HCT116 (cell line): ENCODE measurements at regions not wholly inside any gene's neighbourhood (a gene's known extent, or its start where the extent isn't known, plus 50 kb on each side); places are given as distances from the start of the nearest gene placed in this dataset.

Source experiments
- ATAC-seq: fragments of 200-7000 bp; cut with Tn5 transposase; 2 replicates; pipeline ENCODE4 v1.9.1; 2020; ENCODE audit warnings: mild to moderate bottlenecking, moderate library complexity
- BruUV-seq: library from RNA; stranded (reverse); fragments of 400-500 nt; replicated peaks from 2 replicates; lab custom pipeline; 2021; lab: Mats Ljungman, UMichigan
- CTCF ChIA-PET: fragments of 300-600 bp; sonication (Branson Sonifier 250); formaldehyde crosslinking; loops from one replicate; lab custom pipeline; 2021; ENCODE audit warnings: antibody characterized with exemption; lab: Charles Lee
- POLR2A ChIA-PET: fragments of 300-600, 350-600 bp; sonication (Branson Sonifier 250); formaldehyde crosslinking; loops from one replicate; lab custom pipeline; 2021; ENCODE audit warnings: antibody characterized with exemption; lab: Charles Lee
- RAD21 ChIA-PET, 2 experiments: fragments of 300-600 bp; sonication (Branson Sonifier 250); formaldehyde crosslinking; loops; one replicate each; lab custom pipeline; 2023; ENCODE audit warnings: low total read pairs in 2 of 2; ENCODE audit not compliant: uncharacterized antibody in 2 of 2, unreplicated experiment in 2 of 2, low non-redundant PET in 1 of 2; lab: Charles Lee
- DNase-seq: peaks from one replicate; pipeline ENCODE4 v3.0.0-alpha.2; 2010; ENCODE audit warnings: low read depth, low spot score
- H2AFZ ChIP-seq: fragments of 200-600 bp; shearing (Covaris generic), sonication (generic); 2 replicates; pipeline ENCODE4 v1.6.1; 2017; ENCODE audit warnings: low read depth, mixed run types, mixed read lengths, antibody characterized with exemption, low read length; ENCODE audit not compliant: poor library complexity, severe bottlenecking
- H3K27ac ChIP-seq: 2 replicates; pipeline ENCODE4 v1.5.1; 2012; ENCODE audit warnings: low read depth, low read length
- H3K27me3 ChIP-seq: fragments of 200-600 bp; sonication (generic); 2 replicates; pipeline ENCODE4 v1.6.1; 2016; ENCODE audit warnings: mixed run types, low read length, mixed read lengths; ENCODE audit not compliant: insufficient read depth
- H3K36me3 ChIP-seq, 2 experiments: fragments of 200-500 bp in 1 of 2; fragments of 200-600 bp in 1 of 2; sonication (Bioruptor generic) in 1 of 2; sonication (generic) in 1 of 2; 2 replicates each; pipeline versions ENCODE4 v1.5.1 to v1.6.1; 2014 to 2016; ENCODE audit warnings: low read length in 2 of 2, inconsistent platforms in 1 of 2, mixed read lengths in 1 of 2, mixed run types in 1 of 2; ENCODE audit not compliant: insufficient read depth in 2 of 2, control insufficient read depth in 1 of 2
- H3K4me1 ChIP-seq, 2 experiments: fragments of 200-600 bp in 1 of 2; sonication (generic) in 1 of 2; 2 replicates each; pipeline versions ENCODE4 v1.5.1 to v1.6.1; 2012 to 2017; ENCODE audit warnings: low read length in 2 of 2, inconsistent platforms in 1 of 2, mild to moderate bottlenecking in 1 of 2, mixed read lengths in 1 of 2, mixed run types in 1 of 2, moderate library complexity in 1 of 2; ENCODE audit not compliant: insufficient read depth in 2 of 2, control insufficient read depth in 1 of 2
- H3K4me2 ChIP-seq: fragments of 200-600 bp; sonication (generic); 2 replicates; pipeline ENCODE4 v1.6.1; 2017; ENCODE audit warnings: mixed run types, low read length, mixed read lengths
- H3K4me3 ChIP-seq, 2 experiments: fragments of 200-600 bp in 1 of 2; sonication (generic) in 1 of 2; replicated peaks in 1 of 2; 2 replicates each; pipeline ENCODE4 v1.5.1; 2011 to 2016; ENCODE audit warnings: low read length in 2 of 2, control low read depth in 1 of 2, low read depth in 1 of 2, mild to moderate bottlenecking in 1 of 2, mixed read lengths in 1 of 2, mixed run types in 1 of 2
- H3K79me2 ChIP-seq: fragments of 200-600 bp; sonication (generic); 2 replicates; pipeline ENCODE4 v1.6.1; 2017; ENCODE audit warnings: mild to moderate bottlenecking, mixed run types, low read length, moderate library complexity, mixed read lengths; ENCODE audit not compliant: insufficient read depth
- H3K9ac ChIP-seq: fragments of 200-600 bp; sonication (generic); 2 replicates; pipeline ENCODE4 v1.6.1; 2016; ENCODE audit warnings: low read length, mixed read lengths
- H3K9me2 ChIP-seq: fragments of 200-600 bp; sonication (generic), shearing (Covaris generic); 2 replicates; pipeline ENCODE4 v1.6.1; 2017; ENCODE audit warnings: mixed run types, mild to moderate bottlenecking, moderate library complexity; ENCODE audit not compliant: insufficient read depth
- H3K9me3 ChIP-seq, 2 experiments: fragments of 200-500 bp in 1 of 2; fragments of 200-600 bp in 1 of 2; sonication (Bioruptor generic) in 1 of 2; sonication (generic) in 1 of 2; 2 replicates each; pipeline ENCODE4 v1.6.1; 2014 to 2017; ENCODE audit warnings: low read length in 2 of 2, mixed read lengths in 2 of 2, inconsistent platforms in 1 of 2, low read depth in 1 of 2, mild to moderate bottlenecking in 1 of 2, mixed run types in 1 of 2, moderate library complexity in 1 of 2; ENCODE audit not compliant: control insufficient read depth in 1 of 2, insufficient read depth in 1 of 2
- H4K20me1 ChIP-seq: fragments of 200-600 bp; sonication (generic), shearing (Covaris generic); 2 replicates; pipeline ENCODE4 v1.6.1; 2017; ENCODE audit warnings: mixed run types, mild to moderate bottlenecking, moderate library complexity; ENCODE audit not compliant: insufficient read depth
- CBX3 ChIP-seq: IDR thresholded peaks from 2 replicates; pipeline ENCODE4 v1.6.1; 2012; ENCODE audit warnings: low read depth
- CTCF ChIP-seq, 3 experiments: fragments of 200-600 bp in 1 of 3; sonication (generic) in 1 of 3; IDR thresholded peaks in 2 of 3; conservative IDR thresholded peaks in 1 of 3; 2 replicates each; pipeline ENCODE4 v1.5.1; 2012 to 2017; ENCODE audit warnings: low read depth in 2 of 3, low read length in 2 of 3, antibody characterized with exemption in 1 of 3, borderline replicate concordance in 1 of 3, control low read depth in 1 of 3, mild to moderate bottlenecking in 1 of 3, mixed read lengths in 1 of 3, mixed run types in 1 of 3, moderate library complexity in 1 of 3; ENCODE audit not compliant: insufficient read depth in 1 of 3
- EZH2phosphoT487 ChIP-seq: fragments of 200-600 bp; IDR thresholded peaks from 2 replicates; pipeline ENCODE4 v1.6.1; 2018; ENCODE audit warnings: antibody characterized with exemption, borderline replicate concordance
- MAX ChIP-seq: IDR thresholded peaks from 2 replicates; pipeline ENCODE4 v1.6.1; 2012
- TCF7L2 ChIP-seq: IDR thresholded peaks from 2 replicates; pipeline ENCODE4 v1.7.0; 2011; ENCODE audit warnings: borderline replicate concordance, inconsistent platforms; ENCODE audit not compliant: insufficient read depth, insufficient read length; ENCODE audit errors: extremely low read depth
- ZBTB33 ChIP-seq: IDR thresholded peaks from 2 replicates; pipeline ENCODE4 v1.6.1; 2011; ENCODE audit warnings: mild to moderate bottlenecking, low read length, moderate library complexity; ENCODE audit not compliant: insufficient replicate concordance; ENCODE audit errors: extremely low read depth
- ZNF274 ChIP-seq: fragments of 200-500 bp; sonication (Bioruptor generic); IDR thresholded peaks from 2 replicates; pipeline ENCODE4 v1.6.1; 2014; ENCODE audit warnings: mild to moderate bottlenecking, low read depth, low read length, inconsistent platforms
- intact Hi-C: fragments of 100-400 bp; cut with micrococcal nuclease; formaldehyde crosslinking; loops from 2 replicates; pipeline ENCODE4 v1.10.0; 2022

- Histone ChIP-seq H4K20me1 (no peaks in the 10 kb centered on the region), H3K36me3 (no peaks in the 10 kb centered on the region), H3K27me3 (no peaks in the 10 kb centered on the region), H3K4me2 (no peak overlapping the region), H3K9ac (no peak overlapping the region), H3K79me2 (no peaks in the 10 kb centered on the region), H2AFZ (no peak overlapping the region), H3K27ac (no peak overlapping the region), H3K4me1 (no peaks in the 10 kb centered on the region), H3K9me2 (no peaks in the 10 kb centered on the region), H3K4me3 (no peak overlapping the region), H3K9me3 (no peaks in the 10 kb centered on the region)
- DNase-seq, result no peak
- ATAC-seq, result no peak
- intact Hi-C loops, result no loop called here
- no TSS peak for BruUV-seq
- TF ChIP-seq ZNF274, result no peak
- no peak for TF ChIP-seq CBX3
- no peak for TF ChIP-seq EZH2phosphoT487
- no peak for TF ChIP-seq MAX
- RAD21 ChIA-PET, result no interaction called here
- POLR2A ChIA-PET, result no interaction called here
- CTCF ChIA-PET, result no interaction called here
Observed at GRCh38 chr4:119738901-119739300, 110.3 kb upstream of the PDE5A start.

GRCh38 chr4:119736559-119736958 lies 108.0 kb upstream of the PDE5A start:
- CTCF ChIA-PET, result no interaction called here
- Histone ChIP-seq H4K20me1 (no peaks in the 10 kb centered on the region), H3K36me3 (no peaks in the 10 kb centered on the region), H3K4me3 (no peak overlapping the region), H3K9me2 (no peaks in the 10 kb centered on the region), H3K4me2 (no peak overlapping the region), H3K79me2 (no peaks in the 10 kb centered on the region), H3K27ac (no peak overlapping the region), H3K27me3 (no peaks in the 10 kb centered on the region), H3K9me3 (no peaks in the 10 kb centered on the region), H3K9ac (no peak overlapping the region), H3K4me1 (no peaks in the 10 kb centered on the region), H2AFZ (no peak overlapping the region)
- intact Hi-C loops, result no loop called here
- POLR2A ChIA-PET, result no interaction called here
- DNase-seq (no peak), ATAC-seq (no peak)
- RAD21 ChIA-PET, result no interaction called here
- no peak for TF ChIP-seq TCF7L2
- TF ChIP-seq ZBTB33, result no peak
- no peak for TF ChIP-seq CTCF (IDR thresholded peaks at IDR 0.05 in 2 of 3, conservative IDR thresholded peaks at IDR 0.05 in 1 of 3; ENCODE audit: borderline replicate concordance in 1 of 3, insufficient read depth in 1 of 3, low read depth in 2 of 3, low read length in 2 of 3)
- BruUV-seq, result no TSS peak
